ENCODE measurements at regions not wholly inside any gene's neighbourhood (a gene's known extent, or its start where the extent isn't known, plus 50 kb on each side); places are given as distances from the start of the nearest gene placed in this dataset.
"Not testable (repeated sequence)": the region's sequence is repeated elsewhere in the genome, so short reads cannot be mapped to it uniquely, and the experiment has no call there.

GRCh38 chr3:39558775-39559306 is 91.4 kb downstream of the MOBP start:
- no peak for DNase-seq

- no peak for DNase-seq
These were observed 92.1 kb downstream of the MOBP start for GRCh38 chr3:39559543-39559942.

DNA sequence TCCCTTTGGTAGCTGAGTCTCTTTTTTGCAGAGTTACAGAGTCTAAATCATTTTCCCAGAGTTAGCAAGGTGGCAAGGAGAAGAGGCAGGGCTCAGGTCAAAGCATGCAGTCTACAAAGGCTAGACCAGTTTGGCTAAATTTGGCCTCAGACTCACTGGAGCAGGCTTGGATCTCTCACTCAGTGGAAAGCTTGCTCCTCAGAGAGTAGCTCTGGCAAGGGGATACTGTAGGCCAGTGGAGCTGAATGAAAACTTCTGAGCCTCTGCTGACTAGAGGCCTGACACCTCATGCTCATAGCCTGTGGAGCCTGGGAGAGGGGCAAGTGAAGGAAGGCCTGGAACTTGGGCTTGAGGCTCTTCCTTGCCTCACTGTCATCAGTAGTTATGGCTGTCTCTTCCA is 101.0 kb downstream of the MOBP start:
- no peak for DNase-seq

DNA sequence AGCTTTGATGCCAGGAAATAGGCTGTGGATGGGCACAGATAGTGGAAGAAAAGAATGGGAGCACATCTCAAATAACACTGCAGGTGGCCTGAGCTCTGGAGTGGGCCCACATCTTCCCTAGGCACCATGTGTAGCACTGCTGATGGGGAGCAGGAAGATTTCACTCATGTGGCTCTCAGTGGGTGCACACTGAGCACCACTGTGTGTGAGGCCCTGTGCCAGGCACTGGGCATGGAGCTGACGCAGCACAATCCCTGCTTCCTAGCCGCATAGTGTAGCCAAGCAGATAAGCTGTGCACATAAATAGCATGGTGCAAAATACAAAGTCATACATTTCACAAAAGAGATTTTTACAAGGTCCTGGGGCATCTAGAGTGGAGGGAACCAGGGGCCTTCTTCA is 101.6 kb downstream of the MOBP start:
- DNase-seq = no peak

DNA sequence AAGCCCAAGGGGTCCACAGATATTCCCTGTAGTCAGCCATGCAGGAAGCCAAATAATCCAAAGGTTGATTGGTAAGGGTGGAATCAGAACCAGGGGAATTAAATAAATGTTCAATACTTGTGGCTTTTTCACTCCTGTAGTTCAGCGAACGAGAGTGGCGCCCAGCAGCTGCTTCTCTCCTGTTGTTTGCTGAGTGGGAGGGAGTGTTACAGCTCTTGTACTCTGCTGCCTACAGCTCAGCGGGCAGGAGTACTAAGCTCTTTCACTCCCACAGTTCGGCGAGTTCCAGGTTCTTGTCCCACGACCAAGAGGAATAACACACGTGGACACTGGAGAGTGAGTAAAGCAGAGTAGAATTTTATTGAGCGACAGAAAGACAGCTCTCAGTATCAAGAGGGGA is 105.9 kb downstream of the MOBP start:
- no peak for DNase-seq

GRCh38 chr3:39577541-39577940 is 110.1 kb downstream of the MOBP start:
- DNase-seq = no peak

- DNase-seq = not testable (repeated sequence)
These were observed 118.7 kb downstream of the MOBP start for GRCh38 chr3:39586215-39586614.

DNA sequence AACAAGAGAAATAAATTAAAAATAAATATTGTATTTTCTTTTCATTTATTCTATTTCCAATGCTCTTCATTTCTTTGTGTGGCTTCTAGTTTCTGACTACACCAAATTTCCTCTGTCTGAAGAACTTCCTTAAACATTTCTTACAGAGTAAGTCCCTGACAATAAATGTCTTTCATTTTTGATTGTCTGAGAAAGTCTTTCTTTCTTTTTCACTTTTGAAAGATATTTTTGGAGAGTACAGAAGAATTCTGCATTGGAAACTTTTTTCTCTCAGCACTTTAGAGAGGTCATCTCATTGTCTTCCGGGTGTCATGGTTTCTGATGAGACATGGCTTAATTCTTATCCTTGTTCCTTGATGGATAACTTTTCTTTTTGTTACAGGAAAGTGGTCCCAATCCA is 119.6 kb downstream of the MOBP start:
- DNase-seq = no peak

GRCh38 chr3:39590806-39591205 is 123.3 kb downstream of the MOBP start:
- no peak for DNase-seq

- DNase-seq = no peak
These were observed 125.0 kb downstream of the MOBP start for GRCh38 chr3:39592311-39593050.

DNA sequence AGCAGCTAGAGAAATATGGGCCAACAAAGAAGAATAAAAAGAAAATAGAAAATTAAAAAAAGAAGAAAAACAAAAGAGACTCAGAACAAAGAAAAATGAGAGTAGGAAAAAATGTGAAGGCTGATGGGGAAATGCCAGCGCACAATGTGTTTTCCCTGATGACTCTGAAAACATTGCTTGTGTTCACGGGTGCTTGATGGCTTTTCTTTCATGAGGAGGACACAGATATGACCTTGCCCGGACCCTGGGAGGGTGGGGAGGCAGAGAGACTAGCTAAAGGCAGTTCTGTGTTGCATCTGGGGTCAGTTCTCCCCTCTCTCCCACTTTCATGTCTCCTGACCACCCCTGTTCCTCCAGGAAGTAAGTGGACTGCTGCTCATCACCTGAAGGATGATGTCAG is 125.9 kb downstream of the MOBP start:
- DNase-seq = no peak

- DNase-seq = no peak
These were observed 133.8 kb downstream of the MOBP start for GRCh38 chr3:39601241-39601640.

- DNase-seq = no peak
These were observed 138.4 kb downstream of the MOBP start for GRCh38 chr3:39605837-39606236.

- DNase-seq = no peak
These were observed 158.7 kb downstream of the MOBP start for GRCh38 chr3:39626198-39626597.

DNA sequence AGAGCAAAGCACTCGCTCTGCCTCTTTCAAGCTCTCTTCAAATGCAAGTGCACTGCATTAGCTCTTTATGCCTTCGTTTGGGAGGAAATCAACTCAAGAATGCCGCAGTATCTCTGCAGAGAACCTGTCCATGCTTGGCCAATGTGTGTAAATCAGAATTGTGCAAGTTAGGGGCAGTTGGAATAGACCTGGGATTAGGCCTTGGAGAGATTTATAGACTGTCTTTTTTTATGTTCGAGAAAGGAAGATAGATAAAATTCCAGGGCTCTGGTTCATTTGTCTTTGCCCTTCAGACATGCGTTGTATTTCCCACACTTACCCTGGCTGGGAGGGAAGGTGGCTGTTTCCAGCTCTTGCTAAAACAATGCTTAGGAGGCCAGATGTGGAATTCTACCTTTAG is 163.7 kb downstream of the MOBP start:
- no peak for DNase-seq

DNA sequence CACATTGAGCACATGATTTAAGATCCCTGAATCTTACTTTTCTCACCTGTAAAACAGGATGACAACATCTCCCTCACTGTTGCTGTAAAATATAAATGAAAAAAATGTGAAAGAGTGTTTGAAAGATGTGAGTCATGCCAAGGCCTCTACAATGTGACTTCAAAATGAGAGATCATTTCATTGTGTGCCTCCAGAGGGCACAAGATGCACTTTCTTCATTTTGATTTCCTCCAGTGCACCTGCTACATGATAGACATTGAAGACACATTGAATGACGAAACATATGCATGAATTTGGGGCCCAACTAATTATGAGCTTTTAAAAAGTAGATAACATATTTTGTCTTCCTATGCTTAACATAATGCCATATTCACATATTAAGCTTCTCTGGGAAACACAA is 170.3 kb downstream of the MOBP start:
- DNase-seq = peak; percentile 29 to 55

DNA sequence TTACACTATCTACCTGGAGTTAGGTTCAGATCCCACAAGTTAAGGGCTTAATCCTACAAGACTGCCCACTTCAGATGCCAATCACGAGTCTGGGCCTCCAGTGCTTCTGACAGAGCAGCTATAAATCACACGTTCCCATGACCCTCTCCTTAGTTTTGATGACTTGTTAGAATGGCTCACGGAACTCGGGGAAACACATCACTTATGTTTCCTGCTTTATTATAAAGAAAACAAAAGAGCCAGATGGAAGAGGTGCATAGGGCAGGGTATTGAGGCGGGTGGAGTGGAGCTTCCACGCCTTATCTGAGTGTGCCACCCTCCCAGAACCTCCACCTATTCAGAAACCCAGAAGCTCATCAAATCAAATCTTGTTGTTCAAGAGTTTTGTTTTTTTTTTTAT is 170.8 kb downstream of the MOBP start:
- DNase-seq = no peak

GRCh38 chr3:39639344-39640236 is 169.8 kb upstream of the MYRIP start:
- peak; percentile 93 to 98 for DNase-seq

DNA sequence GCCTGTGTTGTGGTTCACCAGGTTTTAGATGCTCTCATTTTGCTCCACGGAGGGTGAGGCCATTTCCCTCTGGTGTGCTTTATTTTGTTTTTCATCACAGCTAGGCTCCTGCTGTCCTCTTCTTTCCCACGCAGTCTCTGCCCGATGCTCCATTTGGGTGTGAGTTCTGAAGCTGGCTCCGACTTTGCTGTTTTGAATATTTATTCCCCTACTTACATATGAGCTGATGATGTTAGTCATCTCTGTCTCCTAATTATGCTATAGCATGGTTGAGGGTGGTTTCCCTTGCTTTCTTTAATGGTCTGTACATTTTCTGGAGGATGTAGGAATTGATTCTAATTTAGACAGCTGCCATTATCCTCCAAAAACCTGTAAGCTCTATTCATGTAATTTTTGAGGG is 168.1 kb upstream of the MYRIP start:
- no peak for DNase-seq

DNA sequence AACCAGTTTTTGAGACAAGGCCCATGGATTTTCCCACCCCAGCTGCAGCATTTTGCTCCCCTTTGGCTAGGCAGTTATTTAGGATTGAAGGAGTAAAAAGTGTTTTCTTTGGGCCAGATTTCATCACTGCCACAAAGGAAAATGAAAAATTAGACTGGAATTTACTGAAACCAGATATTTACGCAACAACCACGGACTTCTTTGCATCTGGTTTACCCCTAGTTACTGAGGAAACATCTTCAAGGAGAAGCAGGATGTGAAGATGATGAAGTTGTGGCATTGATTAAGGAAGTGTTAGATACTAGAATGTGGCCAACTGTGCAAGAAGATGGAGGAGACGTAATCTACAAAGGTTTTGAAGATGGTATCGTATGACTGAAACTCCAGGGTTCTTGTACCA is 165.2 kb upstream of the MYRIP start:
- DNase-seq = no peak

- DNase-seq = not testable (repeated sequence)
These were observed 158.2 kb upstream of the MYRIP start for GRCh38 chr3:39651256-39651655.

DNA sequence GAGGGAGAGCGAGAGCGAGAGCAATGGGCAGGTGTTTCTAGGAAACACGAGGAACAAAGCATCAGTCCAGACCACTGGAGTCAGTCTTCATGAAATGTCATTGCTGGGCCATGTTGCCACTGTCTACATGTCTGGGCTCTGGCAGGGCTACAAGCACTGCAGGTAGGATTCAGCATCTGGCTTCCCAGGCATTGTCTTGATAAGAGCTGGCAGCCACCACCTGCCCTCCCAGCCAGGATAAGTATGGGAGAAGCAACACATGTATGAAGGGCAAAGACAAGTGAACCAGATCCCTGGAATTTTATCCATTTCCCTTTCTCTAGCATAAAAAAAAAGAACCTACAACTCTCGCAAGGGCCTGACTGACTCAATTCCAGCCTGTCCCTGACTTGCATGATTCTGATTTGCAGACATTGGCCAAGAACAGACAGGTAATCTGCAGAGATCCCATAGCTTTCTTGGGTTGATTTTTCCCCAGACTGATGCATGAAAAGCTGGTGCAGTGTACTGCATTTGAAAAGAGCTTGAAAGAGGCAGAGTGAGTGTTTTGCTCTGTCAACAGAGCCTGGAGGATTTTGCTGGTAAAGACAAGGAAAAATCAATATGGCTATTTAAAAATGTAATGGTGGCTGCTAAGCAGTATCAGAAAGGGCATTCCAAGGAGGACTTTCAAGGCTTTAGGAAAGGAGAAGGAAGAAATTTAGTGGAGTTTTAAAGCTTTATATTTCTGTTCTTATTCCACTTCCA is 157.2 kb upstream of the MYRIP start:
- DNase-seq = no peak

DNA sequence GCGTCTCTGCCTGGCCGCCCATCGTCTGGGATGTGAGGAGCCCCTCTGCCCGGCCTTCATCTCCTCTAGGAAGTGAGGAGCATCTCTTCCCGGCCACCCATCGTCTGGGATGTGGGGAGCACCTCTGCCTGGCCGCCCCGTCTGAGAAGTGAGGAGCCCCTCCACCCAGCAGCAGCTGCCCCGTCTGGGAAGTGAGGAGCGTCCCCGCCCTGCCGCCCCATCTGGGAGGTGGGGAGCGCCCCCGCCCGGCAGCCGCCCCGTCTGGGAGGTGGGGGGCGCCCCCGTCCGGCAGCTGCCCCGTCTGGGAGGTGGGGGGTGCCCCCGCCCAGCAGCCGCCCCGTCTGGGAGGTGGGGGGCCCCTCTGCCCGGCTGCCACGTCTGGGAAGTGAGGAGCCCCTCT is 153.7 kb upstream of the MYRIP start:
- not testable (repeated sequence) for DNase-seq

All from SW 1271 (cell line).